ENCODE measurements at regions not wholly inside any gene's neighbourhood (a gene's known extent, or its start where the extent isn't known, plus 50 kb on each side); places are given as distances from the start of the nearest gene placed in this dataset.
"Not testable (repeated sequence)": the region's sequence is repeated elsewhere in the genome, so short reads cannot be mapped to it uniquely, and the experiment has no call there.

GRCh38 chr1:120232834-120233660 lies 56.7 kb upstream of the SEC22B start:
- DNase-seq, result peak; percentile 8

GRCh38 chr1:120229835-120230234 lies 53.5 kb upstream of the SEC22B start:
- not testable (repeated sequence) for DNase-seq
